Fibroblast of mammary gland (primary cell): ENCODE measurements at regions not wholly inside any gene's neighbourhood (a gene's known extent, or its start where the extent isn't known, plus 50 kb on each side); places are given as distances from the start of the nearest gene placed in this dataset.

Experiments used
- DNase-seq: peaks from one replicate; pipeline ENCODE4 v3.0.0-alpha.2; 2010; ENCODE audit warnings: low read depth
- H3K4me3 ChIP-seq: 2 replicates; pipeline ENCODE4 v1.5.1; 2011; ENCODE audit warnings: low read depth, mild to moderate bottlenecking, low read length, moderate library complexity; ENCODE audit not compliant: control insufficient read depth
- TF ChIP-seq, protein P1 (sequence below): conservative IDR thresholded peaks from 2 replicates; pipeline ENCODE4 v1.5.1; 2011; ENCODE audit warnings: low read depth, low read length, inconsistent platforms; ENCODE audit not compliant: control insufficient read depth, insufficient read depth

DNA sequence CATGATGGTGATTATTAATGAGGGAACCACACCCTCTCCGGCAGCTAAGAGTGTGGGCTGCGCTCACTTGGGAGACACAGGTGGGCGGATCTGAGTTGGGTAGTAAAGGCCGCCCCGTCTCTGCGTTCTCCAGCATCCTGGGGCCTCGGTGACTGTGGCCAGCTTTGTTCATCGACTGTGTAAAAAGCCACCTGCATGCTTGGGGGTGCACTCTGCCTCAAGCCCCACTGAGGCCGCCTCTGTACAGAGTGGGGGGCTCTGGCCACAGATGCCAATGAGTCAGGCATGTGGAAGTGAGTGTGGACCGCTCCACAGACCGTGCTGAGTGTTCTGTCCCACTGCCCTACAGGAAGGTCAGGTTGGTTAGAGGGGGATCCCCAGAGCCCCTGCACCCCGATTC lies 192.7 kb downstream of the SHANK2 start:
- DNase-seq: no peak
- no peak overlapping the region for H3K4me3 ChIP-seq
- TF ChIP-seq, protein P1, sequence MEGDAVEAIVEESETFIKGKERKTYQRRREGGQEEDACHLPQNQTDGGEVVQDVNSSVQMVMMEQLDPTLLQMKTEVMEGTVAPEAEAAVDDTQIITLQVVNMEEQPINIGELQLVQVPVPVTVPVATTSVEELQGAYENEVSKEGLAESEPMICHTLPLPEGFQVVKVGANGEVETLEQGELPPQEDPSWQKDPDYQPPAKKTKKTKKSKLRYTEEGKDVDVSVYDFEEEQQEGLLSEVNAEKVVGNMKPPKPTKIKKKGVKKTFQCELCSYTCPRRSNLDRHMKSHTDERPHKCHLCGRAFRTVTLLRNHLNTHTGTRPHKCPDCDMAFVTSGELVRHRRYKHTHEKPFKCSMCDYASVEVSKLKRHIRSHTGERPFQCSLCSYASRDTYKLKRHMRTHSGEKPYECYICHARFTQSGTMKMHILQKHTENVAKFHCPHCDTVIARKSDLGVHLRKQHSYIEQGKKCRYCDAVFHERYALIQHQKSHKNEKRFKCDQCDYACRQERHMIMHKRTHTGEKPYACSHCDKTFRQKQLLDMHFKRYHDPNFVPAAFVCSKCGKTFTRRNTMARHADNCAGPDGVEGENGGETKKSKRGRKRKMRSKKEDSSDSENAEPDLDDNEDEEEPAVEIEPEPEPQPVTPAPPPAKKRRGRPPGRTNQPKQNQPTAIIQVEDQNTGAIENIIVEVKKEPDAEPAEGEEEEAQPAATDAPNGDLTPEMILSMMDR: no peak

- DNase-seq: no peak
- H3K4me3 ChIP-seq: no peak overlapping the region
- TF ChIP-seq, protein P1: no peak
These were observed 196.5 kb downstream of the SHANK2 start for GRCh38 chr11:71055925-71056324.
